ENCODE measurements at regions not wholly inside any gene's neighbourhood (a gene's known extent, or its start where the extent isn't known, plus 50 kb on each side); places are given as distances from the start of the nearest gene placed in this dataset.

GRCh38 chr3:170637306-170637705, 51.4 kb upstream of the SLC7A14 start:
- Histone ChIP-seq H3K27ac (ENCODE audit: low read depth, low read length) (no peak overlapping the region), H3K36me3 (ENCODE audit: insufficient read depth, low read length) (no peaks in the 10 kb centered on the region), H3K9me3 (ENCODE audit: low read length) (no peaks in the 10 kb centered on the region), H3K27me3 (ENCODE audit: insufficient read depth, low read length, poor library complexity, severe bottlenecking) (no peaks in the 10 kb centered on the region), H3K4me3 (ENCODE audit: low read length) (no peak overlapping the region), H3K4me1 (ENCODE audit: insufficient read depth, low read length) (no peaks in the 10 kb centered on the region)
- Mint-ChIP-seq H3K27ac (no peak overlapping the region), H3K4me1 (no peaks in the 10 kb centered on the region), H3K36me3 (no peaks in the 10 kb centered on the region), H3K27me3 (peaks cover 7 to 13% of the 10 kb centered on the region in 2 donors), H3K4me3 (no peak overlapping the region), H3K9me3 (no peaks in the 10 kb centered on the region)
- DNase-seq: no peak
- CTCF ChIA-PET: no interaction called here
- POLR2A ChIA-PET: no interaction called here

GRCh38 chr3:170636400-170636973, 50.6 kb upstream of the SLC7A14 start:
- no peaks in the 10 kb centered on the region for H3K4me1 ChIP-seq (ENCODE audit: insufficient read depth, low read length)
- H3K4me1 Mint-ChIP-seq: no peaks in the 10 kb centered on the region
- DNase-seq: no peak
- H3K36me3 ChIP-seq (ENCODE audit: insufficient read depth, low read length): no peaks in the 10 kb centered on the region
- H3K27ac ChIP-seq (ENCODE audit: low read depth, low read length): no peak overlapping the region
- CTCF ChIA-PET: no interaction called here
- no peak overlapping the region for H3K27ac Mint-ChIP-seq
- no peaks in the 10 kb centered on the region for H3K9me3 Mint-ChIP-seq
- POLR2A ChIA-PET: no interaction called here
- H3K9me3 ChIP-seq (ENCODE audit: low read length): no peaks in the 10 kb centered on the region
- H3K36me3 Mint-ChIP-seq: no peaks in the 10 kb centered on the region
- H3K27me3 Mint-ChIP-seq: peaks cover 7 to 13% of the 10 kb centered on the region in 2 donors
- no peak overlapping the region for H3K4me3 ChIP-seq (ENCODE audit: low read length)
- H3K4me3 Mint-ChIP-seq: no peak overlapping the region
- H3K27me3 ChIP-seq (ENCODE audit: insufficient read depth, low read length, poor library complexity, severe bottlenecking): no peaks in the 10 kb centered on the region
